Transverse colon (tissue), 4 donors: ENCODE measurements at regions not wholly inside any gene's neighbourhood (a gene's known extent, or its start where the extent isn't known, plus 50 kb on each side); places are given as distances from the start of the nearest gene placed in this dataset.

Experiments used
- CTCF ChIP-seq, 5 experiments: fragments of 200-600 bp in 3 of 5; fragments of 450-650 bp in 2 of 5; sonication (generic) in 3 of 5; IDR thresholded peaks; 1 replicate in 2 of 5; 2 replicates in 3 of 5; pipeline ENCODE4 v1.5.1; 2016 to 2017; ENCODE audit warnings: antibody characterized with exemption in 5 of 5, inconsistent platforms in 3 of 5, mild to moderate bottlenecking in 2 of 5, moderate library complexity in 1 of 5
- EP300 ChIP-seq: sonication (generic); formaldehyde crosslinking; IDR thresholded peaks from one replicate; pipeline ENCODE4 v1.6.1; 2017; ENCODE audit warnings: antibody characterized with exemption, low read depth
- POLR2A ChIP-seq: fragments of 450-650 bp; IDR thresholded peaks from one replicate; pipeline ENCODE4 v1.6.1; 2016; ENCODE audit warnings: antibody characterized with exemption, mild to moderate bottlenecking, moderate library complexity
- POLR2AphosphoS5 ChIP-seq, 3 donors: sonication (generic); formaldehyde crosslinking; IDR thresholded peaks; one replicate each; pipeline ENCODE4 v1.6.1; 2016; ENCODE audit warnings: antibody characterized with exemption in 3 of 3

- no peak for TF ChIP-seq EP300
- no peak for TF ChIP-seq CTCF (IDR thresholded peaks at IDR 0.05)
- no peak for TF ChIP-seq POLR2A
- TF ChIP-seq POLR2AphosphoS5 (IDR thresholded peaks at IDR 0.05): no peak
Observed at GRCh38 chr6:133805876-133806275, 83.0 kb upstream of the TCF21 start.
